ENCODE measurements at regions not wholly inside any gene's neighbourhood (a gene's known extent, or its start where the extent isn't known, plus 50 kb on each side); places are given as distances from the start of the nearest gene placed in this dataset.

GRCh38 chr20:29300579-29301551 lies 1956.6 kb upstream of the DEFB115 start:
- TF ChIP-seq BCL11A (tag by site-specific recombination; IDR thresholded peaks at IDR 0.05; ENCODE audit: low read depth) (no peak), CTCF (tag by site-specific recombination; IDR thresholded peaks at IDR 0.05) (no peak), ZNF274 (IDR thresholded peaks at IDR 0.05; ENCODE audit: low read length) (no peak), ZNF274 (tag by site-specific recombination; IDR thresholded peaks at IDR 0.05; ENCODE audit: borderline replicate concordance) (no peak), ZNF76 (tag by site-specific recombination; IDR thresholded peaks at IDR 0.05; ENCODE audit: borderline replicate concordance, low read depth) (no peak), ZNF629 (tag by site-specific recombination; IDR thresholded peaks at IDR 0.05) (no peak), ZNF350 (tag by site-specific recombination; IDR thresholded peaks at IDR 0.05) (no peak), ZNF221 (tag by site-specific recombination; IDR thresholded peaks at IDR 0.05; ENCODE audit: borderline replicate concordance) (no peak), ZBTB1 (tag by site-specific recombination; IDR thresholded peaks at IDR 0.05) (no peak), ZNF423 (tag by site-specific recombination; IDR thresholded peaks at IDR 0.05) (no peak), KLF9 (tag by site-specific recombination; IDR thresholded peaks at IDR 0.05; ENCODE audit: low read depth) (no peak), MZF1 (tag by site-specific recombination; IDR thresholded peaks at IDR 0.05; ENCODE audit: borderline replicate concordance) (no peak)
